ENCODE measurements at regions not wholly inside any gene's neighbourhood (a gene's known extent, or its start where the extent isn't known, plus 50 kb on each side); places are given as distances from the start of the nearest gene placed in this dataset.

GRCh38 chr10:128922619-128923196 is 544.3 kb upstream of the MGMT start:
- DNase-seq, result no peak

- DNase-seq, result no peak
Observed at GRCh38 chr10:128924918-128925317, 542.1 kb upstream of the MGMT start.

GRCh38 chr10:128926711-128927110 is 540.3 kb upstream of the MGMT start:
- no peak for DNase-seq

GRCh38 chr10:128927497-128928161 is 539.4 kb upstream of the MGMT start:
- no peak for DNase-seq

- no peak for DNase-seq
Observed at GRCh38 chr10:128928231-128928836, 538.7 kb upstream of the MGMT start.

- DNase-seq, result no peak
Observed at GRCh38 chr10:128929131-128929530, 537.9 kb upstream of the MGMT start.

GRCh38 chr10:128929767-128930166 is 537.3 kb upstream of the MGMT start:
- no peak for DNase-seq

- no peak for DNase-seq
Observed at GRCh38 chr10:128930515-128930914, 536.5 kb upstream of the MGMT start.

GRCh38 chr10:128932071-128932820 is 534.8 kb upstream of the MGMT start:
- no peak for DNase-seq

GRCh38 chr10:128934492-128934891 is 532.5 kb upstream of the MGMT start:
- no peak for DNase-seq

GRCh38 chr10:128936392-128936791 is 530.6 kb upstream of the MGMT start:
- no peak for DNase-seq

GRCh38 chr10:128938558-128938957 is 528.5 kb upstream of the MGMT start:
- DNase-seq, result no peak

- no peak for DNase-seq
Observed at GRCh38 chr10:128940081-128940480, 527.0 kb upstream of the MGMT start.

- no peak for DNase-seq
Observed at GRCh38 chr10:128943111-128943510, 523.9 kb upstream of the MGMT start.

- no peak for DNase-seq
Observed at GRCh38 chr10:128945398-128945797, 521.6 kb upstream of the MGMT start.

GRCh38 chr10:128950159-128950915 is 516.7 kb upstream of the MGMT start:
- no peak for DNase-seq

GRCh38 chr10:128950916-128951275 is 516.1 kb upstream of the MGMT start:
- DNase-seq, result no peak

GRCh38 chr10:128952856-128953255 is 514.2 kb upstream of the MGMT start:
- DNase-seq, result no peak

GRCh38 chr10:128956149-128956548 is 510.9 kb upstream of the MGMT start:
- DNase-seq, result no peak

- no peak for DNase-seq
Observed at GRCh38 chr10:128957221-128957620, 509.8 kb upstream of the MGMT start.

GRCh38 chr10:128958834-128959690 is 508.0 kb upstream of the MGMT start:
- DNase-seq, result no peak

- no peak for DNase-seq
Observed at GRCh38 chr10:128959746-128960145, 507.3 kb upstream of the MGMT start.
